ENCODE measurements at regions not wholly inside any gene's neighbourhood (a gene's known extent, or its start where the extent isn't known, plus 50 kb on each side); places are given as distances from the start of the nearest gene placed in this dataset.

DNA sequence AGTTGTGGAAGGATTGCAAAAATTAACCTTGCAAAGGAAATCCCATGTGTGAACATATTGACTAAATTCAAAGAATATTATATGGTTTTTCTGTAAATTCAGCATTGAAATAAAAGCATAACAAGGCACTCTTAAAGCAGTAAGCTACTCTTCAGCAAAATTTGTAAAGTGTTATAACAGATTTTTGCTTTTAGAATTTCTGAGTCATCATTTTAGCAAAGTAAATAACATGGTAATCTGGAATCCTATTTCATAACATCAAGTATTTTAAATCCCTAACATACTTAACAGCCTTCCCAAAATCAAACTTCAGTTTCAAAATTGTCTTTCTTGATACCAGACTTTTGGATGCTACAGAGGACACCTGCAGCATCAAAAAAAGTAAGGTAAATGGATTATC lies 436.0 kb upstream of the CDH9 start:
- Histone ChIP-seq H3K27me3 (replicated peaks) (no peaks in the 10 kb centered on the region), H3K27ac (no peak overlapping the region), H3K36me3 (replicated peaks) (no peaks in the 10 kb centered on the region), H3K4me3 (ENCODE audit: low read depth, low read length) (no peak overlapping the region)
- TF ChIP-seq, protein P1, sequence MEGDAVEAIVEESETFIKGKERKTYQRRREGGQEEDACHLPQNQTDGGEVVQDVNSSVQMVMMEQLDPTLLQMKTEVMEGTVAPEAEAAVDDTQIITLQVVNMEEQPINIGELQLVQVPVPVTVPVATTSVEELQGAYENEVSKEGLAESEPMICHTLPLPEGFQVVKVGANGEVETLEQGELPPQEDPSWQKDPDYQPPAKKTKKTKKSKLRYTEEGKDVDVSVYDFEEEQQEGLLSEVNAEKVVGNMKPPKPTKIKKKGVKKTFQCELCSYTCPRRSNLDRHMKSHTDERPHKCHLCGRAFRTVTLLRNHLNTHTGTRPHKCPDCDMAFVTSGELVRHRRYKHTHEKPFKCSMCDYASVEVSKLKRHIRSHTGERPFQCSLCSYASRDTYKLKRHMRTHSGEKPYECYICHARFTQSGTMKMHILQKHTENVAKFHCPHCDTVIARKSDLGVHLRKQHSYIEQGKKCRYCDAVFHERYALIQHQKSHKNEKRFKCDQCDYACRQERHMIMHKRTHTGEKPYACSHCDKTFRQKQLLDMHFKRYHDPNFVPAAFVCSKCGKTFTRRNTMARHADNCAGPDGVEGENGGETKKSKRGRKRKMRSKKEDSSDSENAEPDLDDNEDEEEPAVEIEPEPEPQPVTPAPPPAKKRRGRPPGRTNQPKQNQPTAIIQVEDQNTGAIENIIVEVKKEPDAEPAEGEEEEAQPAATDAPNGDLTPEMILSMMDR (IDR thresholded peaks at IDR 0.05; ENCODE audit: low read depth, low read length, missing control alignments), result no peak
- in situ Hi-C loops (cut with HindIII; ENCODE audit: low pct_ligation_motif_present, low sequenced_read_pairs), result no loop called here
- DNase-seq, result no peak

DNA sequence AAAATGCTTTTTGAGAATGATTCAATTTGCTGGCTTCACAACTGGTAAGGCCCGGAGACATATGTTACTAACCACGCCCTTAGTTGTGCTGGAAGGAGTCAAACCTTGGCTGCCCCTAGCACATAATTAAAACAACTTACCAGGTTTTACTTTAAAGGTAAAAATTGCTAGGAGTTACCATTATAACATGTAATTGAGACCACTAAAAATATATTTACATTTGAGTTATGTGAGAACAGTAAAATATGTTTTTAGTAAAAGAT lies 435.6 kb upstream of the CDH9 start:
- TF ChIP-seq, protein P1 (IDR thresholded peaks at IDR 0.05; ENCODE audit: low read depth, low read length, missing control alignments), result no peak
- Histone ChIP-seq H3K36me3 (replicated peaks) (no peaks in the 10 kb centered on the region), H3K4me3 (ENCODE audit: low read depth, low read length) (no peak overlapping the region), H3K27me3 (replicated peaks) (no peaks in the 10 kb centered on the region), H3K27ac (no peak overlapping the region)
- no peak for DNase-seq
- in situ Hi-C loops (cut with HindIII; ENCODE audit: low pct_ligation_motif_present, low sequenced_read_pairs), result no loop called here

DNA sequence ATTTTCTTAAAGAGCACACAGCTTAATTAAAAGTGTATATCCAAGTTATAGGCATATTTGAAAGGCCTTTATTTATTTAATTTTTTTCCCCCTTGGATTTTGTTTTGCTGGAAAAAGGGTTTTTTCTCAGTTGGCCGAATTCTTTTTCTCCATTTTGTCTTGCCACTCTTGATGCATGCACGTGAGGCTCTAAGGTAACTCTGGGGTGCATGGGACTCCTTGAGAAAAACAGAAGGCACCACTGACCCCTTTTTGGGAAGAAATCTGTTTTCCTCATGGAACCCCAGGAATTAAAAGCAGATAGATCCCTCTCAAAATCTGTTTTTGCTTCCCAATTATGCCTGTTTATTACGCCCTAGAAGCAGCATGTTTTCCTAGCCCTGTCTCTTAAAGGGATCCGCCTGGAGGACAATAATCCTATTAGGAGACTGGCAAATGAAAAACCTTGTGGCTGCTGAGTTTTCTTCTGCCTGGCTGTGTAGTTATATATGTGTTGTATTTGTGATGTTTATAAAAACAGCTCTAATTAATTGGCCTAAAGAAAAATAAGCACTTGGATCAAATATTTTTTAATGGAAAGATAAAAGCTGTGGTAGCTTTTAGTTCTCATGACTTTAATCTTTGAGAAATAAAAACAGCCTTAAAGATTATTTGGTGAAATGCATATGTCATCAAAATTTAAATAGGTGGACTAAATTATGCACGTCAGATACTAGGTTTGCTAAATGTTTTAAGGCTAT lies 435.1 kb upstream of the CDH9 start:
- Histone ChIP-seq H3K27ac (no peak overlapping the region), H3K4me3 (ENCODE audit: low read depth, low read length) (no peak overlapping the region), H3K27me3 (replicated peaks) (no peaks in the 10 kb centered on the region), H3K36me3 (replicated peaks) (no peaks in the 10 kb centered on the region)
- TF ChIP-seq, protein P1 (IDR thresholded peaks at IDR 0.05; ENCODE audit: low read depth, low read length, missing control alignments), result no peak
- DNase-seq, result no peak
- in situ Hi-C loops (cut with HindIII; ENCODE audit: low pct_ligation_motif_present, low sequenced_read_pairs), result no loop called here

DNA sequence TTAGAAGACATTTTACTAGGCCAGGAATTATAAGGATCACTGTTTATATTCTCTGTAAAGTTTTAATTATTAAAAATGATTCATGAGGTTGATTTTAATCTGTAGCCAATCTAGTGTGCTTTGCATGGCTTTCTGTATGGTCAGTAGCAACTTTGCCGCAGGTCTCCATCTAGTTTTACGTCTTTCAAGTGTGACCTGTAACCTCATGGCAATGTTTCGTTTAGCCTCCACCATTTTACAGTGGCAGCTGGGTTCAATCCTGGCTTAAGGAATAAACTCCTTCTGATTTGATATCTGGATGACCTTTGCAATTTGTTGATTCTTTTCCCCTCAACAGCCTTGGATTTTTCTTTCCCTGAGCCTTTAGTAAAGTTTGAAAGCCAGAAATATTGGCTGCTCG lies 434.5 kb upstream of the CDH9 start:
- H3K27me3 ChIP-seq (replicated peaks), result no peaks in the 10 kb centered on the region
- in situ Hi-C loops (cut with HindIII; ENCODE audit: low pct_ligation_motif_present, low sequenced_read_pairs), result no loop called here
- no peak overlapping the region for H3K4me3 ChIP-seq (ENCODE audit: low read depth, low read length)
- H3K27ac ChIP-seq, result no peak overlapping the region
- DNase-seq, result no peak
- TF ChIP-seq, protein P1 (IDR thresholded peaks at IDR 0.05; ENCODE audit: low read depth, low read length, missing control alignments), result no peak
- no peaks in the 10 kb centered on the region for H3K36me3 ChIP-seq (replicated peaks)

DNA sequence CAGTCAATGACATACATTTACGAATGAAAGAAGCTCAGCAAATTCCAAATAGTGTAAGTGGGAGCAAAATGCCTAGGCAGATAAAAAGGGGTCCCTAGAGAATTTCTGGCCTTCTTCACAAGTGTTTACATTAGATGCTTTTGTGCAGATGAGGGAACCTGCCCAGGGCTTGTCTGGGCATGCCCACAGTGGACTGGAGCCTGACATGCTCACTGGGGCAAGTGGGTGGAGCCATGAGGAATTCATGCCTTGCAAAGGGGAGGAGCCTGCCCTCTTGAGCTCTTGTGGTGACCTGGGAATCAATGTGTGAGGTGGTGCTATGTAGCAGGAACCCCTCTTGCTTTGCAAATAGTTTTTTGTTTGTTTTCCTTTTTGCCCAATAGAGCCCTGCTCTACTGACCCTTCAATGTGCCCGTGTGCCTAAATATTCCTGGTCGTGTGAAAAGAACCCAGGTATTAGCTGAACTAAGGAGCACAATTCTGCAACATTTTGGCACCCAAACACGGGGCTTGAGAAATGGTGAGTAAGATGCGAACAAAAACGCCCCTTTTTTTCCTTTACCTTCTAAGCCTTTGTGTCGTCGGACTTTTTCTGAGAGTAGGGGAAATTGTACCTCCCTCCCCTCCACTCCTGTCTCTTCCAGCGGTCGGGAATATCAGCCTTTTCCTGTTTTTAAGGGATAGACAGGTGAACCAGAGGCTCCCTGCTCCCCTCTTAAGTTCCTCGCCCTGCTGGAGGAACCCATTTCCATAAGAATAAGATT lies 433.8 kb upstream of the CDH9 start:
- TF ChIP-seq, protein P1 (IDR thresholded peaks at IDR 0.05; ENCODE audit: low read depth, low read length, missing control alignments), result no peak
- Histone ChIP-seq H3K27ac (no peak overlapping the region), H3K27me3 (replicated peaks) (no peaks in the 10 kb centered on the region), H3K4me3 (ENCODE audit: low read depth, low read length) (no peak overlapping the region), H3K36me3 (replicated peaks) (no peaks in the 10 kb centered on the region)
- in situ Hi-C loops (cut with HindIII; ENCODE audit: low pct_ligation_motif_present, low sequenced_read_pairs), result no loop called here
- peak; percentile 4 for DNase-seq

Measured in brain microvascular endothelial cell (primary cell).